ENCODE measurements at regions not wholly inside any gene's neighbourhood (a gene's known extent, or its start where the extent isn't known, plus 50 kb on each side); places are given as distances from the start of the nearest gene placed in this dataset.
A peak's percentile ranks its signal among the peaks of the same experiment; 100 is the strongest.

DNA sequence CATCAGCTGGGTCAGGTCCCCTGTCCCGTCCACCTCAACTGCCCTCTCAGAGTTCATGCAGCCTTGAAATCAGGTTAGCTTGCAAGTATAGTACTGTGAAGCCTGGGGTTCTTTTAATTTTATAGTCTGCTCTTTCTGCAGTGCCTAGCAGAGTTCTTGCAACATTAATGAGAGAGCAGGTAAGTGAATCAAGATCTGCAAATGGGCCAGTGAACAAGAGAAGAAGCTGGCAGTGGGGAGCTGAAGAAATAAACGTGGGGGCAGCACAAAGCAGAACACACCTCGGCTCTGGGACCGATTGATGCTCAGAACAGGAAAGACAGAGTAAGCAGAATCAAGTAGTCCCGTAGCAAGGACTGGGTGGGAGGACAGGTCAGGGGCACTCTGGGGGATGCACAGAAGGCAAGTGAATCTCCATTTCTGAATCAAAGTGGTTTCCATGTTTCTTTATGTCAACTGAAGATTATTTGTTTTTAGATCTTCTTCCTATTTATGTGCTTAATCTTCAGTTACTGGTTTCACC lies 675.5 kb downstream of the RNF144A start:
- DNase-seq: no peak

DNA sequence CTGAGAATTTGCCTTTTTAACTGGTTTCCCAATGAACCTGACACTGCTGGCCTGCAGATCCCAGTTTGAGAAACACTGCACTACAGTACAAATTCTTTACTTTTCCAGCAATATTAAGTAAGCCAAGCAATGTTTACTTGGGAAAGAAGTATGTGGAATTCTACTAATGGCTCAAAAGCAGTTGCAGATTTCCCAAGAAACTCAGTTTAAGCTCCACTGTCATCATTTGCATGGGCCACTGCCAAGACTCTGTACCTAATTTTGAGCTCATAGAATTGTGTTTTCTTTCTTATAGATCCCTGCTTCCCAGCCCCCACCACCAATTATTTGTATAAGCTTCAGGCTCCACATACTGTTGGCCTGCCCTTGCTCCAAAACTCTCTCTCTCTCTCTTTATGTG lies 676.1 kb downstream of the RNF144A start:
- peak in 2 of 3 donors; percentile 7 to 16 for DNase-seq

DNA sequence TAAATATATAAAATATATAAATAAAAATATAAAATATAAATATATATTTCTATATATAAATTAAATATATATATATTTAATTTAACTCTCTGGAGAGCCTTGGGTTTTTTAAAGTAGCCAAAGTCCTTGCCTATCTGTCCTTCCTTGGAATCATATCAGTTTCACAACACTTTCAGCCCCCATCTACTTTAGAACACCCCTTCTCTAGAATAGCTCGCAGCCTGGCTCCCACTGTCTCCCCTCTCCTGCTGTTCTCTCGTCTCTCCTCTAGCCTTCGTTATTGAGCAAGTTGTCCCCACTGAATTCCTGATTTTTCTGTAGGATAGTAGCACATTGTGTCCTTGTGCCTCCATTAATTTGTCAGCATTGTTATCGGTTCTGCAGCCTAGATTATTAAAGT lies 677.0 kb downstream of the RNF144A start:
- DNase-seq: no peak

DNA sequence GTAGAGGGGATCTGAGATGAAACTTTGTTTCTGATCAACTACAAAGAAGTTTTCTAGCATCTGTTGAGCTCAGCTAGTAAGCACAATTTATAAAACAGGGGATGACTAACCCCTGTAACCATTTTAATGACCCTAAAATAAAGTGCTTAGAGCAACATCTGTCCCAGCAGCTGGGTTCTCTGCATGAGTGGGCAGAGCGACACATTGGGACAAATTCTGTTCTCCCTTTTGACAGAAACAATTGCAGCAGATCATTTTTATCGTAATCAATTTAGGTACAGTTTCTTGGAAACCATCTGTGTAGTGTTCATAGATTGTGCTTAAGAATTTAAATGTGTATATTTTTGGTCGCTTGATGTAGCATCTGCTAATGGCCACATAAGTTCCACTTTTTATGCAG lies 678.0 kb downstream of the RNF144A start:
- no peak for DNase-seq

DNA sequence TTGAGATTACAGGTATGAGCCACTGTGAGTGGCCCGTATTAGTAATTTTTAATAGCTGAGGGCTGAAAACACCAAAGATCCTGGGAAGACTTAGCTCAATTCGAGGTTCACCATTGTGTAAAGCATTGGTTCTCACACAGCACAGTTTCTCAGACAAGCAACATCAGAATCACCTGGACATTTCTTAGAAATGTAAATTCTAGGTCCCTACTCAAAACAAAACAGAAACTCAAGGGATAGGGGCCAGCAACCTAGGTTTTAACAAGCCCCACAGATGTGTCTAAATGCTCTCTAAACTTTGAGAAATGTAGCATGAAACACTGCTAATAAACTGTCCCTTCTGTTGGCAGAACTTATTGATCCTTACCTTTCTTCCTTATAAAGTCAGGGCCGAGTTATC lies 681.2 kb downstream of the RNF144A start:
- DNase-seq: no peak

DNA sequence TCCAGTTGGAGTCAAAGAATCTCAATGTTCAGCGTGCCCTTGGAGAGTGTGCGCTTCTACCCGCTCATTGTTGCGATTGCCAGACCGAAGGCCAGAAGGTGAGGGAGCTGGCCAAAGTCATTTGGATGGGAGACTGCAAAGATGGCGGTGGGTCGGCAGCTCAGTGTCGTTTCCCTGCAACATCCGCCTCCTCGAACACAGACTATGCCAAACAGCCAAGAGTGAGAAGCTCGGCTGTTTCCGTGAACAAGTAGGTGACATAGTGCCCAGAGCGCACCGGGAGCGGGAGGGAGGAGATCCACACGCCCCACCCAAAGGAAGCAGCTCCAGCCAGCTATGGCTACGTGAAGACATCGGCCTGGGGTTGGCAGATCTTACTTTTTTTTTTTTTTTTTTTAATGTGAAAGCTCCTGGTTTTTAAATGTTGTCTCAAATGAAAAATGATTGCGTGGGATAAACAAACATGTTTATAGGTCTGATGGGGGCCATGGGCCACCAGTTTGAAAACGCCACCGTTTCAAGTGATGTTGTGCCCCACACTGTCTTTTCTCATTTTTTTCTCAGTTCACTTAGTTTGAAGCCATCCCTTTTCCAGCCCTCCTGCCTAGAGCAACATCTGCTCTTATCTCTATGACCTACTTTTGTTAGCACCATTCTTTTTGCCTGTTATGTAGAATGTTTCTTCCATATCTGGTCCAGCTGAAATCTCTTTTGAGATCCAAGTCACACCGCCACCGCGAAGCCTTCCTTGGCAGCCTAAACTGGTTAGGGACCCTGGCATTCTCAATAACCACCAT lies 682.4 kb downstream of the RNF144A start:
- DNase-seq: no peak

DNA sequence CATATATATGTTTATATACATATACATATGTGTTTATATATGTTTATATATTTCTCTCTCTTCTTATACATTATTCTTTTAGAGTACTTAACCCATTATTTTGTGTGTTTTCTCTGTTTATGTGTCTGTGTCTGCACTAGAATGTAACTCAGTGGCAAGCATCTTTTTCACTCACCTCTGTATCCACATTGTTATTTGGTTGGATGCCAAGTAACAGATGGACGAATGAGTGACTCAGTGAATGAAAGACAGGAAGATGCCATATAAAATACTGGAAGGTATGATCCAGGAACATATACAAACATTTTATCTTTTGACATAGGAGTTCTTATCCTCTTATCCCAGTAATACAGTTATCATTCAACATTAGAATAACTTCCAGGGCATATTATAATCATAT lies 684.8 kb downstream of the RNF144A start:
- DNase-seq: no peak

DNA sequence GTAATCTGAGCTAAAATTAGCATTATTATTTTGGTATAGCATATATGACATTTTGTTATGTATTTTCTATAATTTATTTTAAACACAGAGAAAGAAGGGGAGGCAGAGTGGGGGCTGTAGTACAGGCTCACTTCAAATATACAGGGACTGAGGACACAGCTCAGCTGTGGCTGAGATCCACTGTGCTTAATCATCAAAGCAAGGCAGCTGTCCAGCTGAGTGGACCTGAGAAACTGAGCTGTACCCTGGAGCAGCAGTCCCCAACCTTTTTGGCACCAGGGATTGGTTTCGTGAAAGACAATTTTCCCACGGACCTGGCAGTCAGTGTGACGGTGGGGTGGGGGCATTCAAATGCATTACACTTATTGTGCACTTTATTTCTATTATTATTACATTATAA lies 687.2 kb downstream of the RNF144A start:
- DNase-seq: no peak

DNA sequence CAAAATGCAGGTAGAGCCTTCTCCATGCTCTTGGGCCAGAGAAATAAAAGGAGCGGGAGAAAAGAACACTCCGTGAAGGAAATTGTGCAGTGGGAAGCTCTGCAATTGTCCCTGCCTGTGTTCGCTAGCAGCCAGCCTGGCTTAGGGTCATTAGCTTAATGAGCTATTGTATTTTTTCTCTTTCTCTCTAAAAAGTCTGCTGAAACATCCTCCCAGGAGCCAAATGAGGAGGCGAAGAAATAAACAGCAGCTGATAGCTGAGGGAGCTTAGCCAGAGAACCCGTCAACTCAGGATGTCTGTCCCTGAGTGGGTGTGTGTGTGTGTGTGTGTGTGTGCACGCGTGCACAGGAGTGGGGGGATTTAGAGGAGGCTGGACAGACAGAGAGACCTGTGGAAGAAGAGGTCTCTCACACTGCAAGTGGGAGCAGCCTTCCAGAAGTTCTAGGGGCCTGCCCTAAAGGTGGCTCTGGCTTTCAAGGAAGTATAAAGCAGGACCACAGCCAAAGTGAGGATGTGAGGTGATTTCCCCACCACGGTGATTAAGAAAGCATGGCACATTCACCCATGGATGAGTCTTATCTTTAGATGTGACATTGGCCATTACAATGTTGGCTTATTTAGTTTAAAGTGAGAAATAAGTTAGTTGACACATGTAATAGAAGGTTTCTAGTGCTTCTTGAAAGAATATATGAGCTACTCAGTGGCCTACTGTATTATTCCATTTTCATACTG lies 690.4 kb downstream of the RNF144A start:
- no peak for DNase-seq

DNA sequence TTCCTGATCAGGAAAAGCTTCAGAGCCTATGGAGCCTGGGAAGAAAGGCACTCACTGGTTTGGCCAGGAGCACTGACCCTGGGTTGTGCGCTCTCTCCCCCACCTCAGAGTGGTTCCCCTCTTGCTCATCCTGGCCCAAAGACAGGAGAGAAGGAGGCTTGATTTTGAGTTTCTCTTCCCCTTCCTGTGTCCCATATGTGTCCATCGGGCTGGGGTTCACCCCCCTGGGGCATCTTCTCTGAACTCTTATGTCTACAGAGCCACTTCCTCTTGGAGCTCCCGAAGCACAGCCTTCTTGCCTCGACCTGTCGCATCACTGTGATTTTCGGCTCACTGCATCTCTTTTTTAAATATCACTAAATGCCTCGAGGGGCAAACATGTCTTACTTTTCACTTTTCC lies 692.3 kb downstream of the RNF144A start:
- DNase-seq: no peak

DNA sequence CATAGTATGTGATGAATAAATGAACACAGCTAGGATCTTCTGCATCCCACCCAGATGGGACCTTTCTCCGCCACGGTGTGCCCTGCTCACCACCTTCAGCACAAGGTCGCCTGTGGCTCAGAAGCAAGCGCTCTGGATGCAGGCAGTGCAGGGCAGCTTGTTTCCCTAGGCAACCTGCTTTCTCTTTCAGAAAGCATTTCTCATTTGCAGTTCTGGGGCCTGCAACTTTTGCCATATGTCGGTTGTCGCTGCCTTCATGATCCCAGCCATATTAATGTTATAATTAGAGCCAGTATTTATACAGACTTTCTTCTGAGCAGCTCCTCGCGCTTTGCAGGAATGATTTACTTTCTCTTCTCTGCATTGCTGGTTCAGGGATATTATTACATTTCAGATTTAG lies 692.8 kb downstream of the RNF144A start:
- no peak for DNase-seq

DNA sequence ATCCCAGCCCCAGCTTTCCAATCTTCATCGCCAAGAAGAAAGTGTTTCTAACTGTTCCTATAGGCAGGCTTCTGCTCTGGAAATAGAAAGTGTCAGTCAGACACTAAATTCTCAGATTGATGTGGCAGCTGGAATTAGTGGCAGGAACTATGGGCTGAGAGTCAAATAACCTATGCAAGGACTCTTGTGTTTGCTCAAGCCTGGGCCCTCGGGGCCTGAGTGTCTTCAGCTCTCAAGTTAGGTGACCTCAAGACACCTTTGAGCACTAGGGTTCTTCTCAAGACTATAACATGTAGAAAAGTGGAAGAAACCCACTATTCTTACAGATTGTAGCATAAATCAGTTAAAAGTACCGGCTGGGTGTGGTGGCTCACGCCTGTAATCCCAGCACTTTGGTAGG lies 694.5 kb downstream of the RNF144A start:
- DNase-seq: no peak

DNA sequence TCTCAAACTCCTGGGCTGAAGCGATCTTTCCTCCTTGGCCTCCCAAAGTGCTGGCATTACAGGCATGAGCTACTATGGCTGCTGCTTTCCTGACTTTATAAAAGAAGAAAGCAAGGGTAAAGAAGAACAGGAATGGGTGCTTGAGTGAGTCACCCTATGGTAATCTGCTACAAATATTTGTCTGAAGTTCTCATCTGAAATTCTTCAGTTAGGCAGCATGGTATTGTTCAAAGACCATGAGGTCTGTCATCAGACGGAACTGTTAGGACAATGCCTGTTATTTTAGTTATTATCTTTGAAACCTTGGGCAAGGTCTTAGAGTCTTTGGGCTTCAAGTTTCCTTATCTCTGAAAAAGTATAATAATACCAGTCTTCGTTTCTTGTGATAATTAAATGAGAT lies 695.8 kb downstream of the RNF144A start:
- peak in 1 of 3 donors; percentile 18 for DNase-seq

DNA sequence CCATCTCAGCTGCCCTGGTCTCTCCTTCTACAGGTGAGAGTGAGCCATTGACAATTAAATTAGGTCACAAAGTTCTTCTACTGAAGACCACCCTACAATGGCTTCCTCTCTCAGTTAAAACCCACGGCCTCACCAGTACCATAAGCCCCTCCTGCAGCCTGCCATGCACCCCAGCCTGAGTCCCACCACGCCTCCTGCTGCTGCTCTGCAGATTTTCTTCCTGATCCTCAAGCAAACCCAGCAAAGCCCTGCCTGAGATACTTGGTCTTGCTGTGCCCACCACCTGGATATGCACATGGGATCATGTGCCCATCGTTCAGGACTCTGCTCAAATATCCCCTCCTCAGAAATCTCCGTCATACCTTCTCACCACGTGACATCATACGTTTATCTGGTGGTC lies 696.6 kb downstream of the RNF144A start:
- no peak for DNase-seq

DNA sequence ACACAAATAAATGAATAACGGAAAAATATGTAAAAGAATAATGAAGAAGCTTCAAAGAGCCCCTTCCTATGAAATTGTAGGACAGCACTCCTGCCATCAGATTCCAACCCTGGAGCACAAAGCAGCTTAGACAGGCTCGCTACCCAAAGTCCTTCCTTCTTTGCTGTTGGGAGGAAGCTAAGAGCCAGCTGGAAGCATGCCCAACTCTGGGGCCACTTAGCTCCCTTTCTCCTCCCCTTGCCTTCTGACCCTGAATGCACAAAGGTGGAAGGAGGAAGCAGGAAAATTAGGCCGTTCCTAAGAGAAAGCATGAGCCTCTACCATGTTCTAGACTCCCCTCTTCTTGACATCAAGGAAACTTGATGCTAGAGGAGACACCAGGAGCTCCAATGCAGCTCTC lies 700.8 kb downstream of the RNF144A start:
- no peak for DNase-seq

DNA sequence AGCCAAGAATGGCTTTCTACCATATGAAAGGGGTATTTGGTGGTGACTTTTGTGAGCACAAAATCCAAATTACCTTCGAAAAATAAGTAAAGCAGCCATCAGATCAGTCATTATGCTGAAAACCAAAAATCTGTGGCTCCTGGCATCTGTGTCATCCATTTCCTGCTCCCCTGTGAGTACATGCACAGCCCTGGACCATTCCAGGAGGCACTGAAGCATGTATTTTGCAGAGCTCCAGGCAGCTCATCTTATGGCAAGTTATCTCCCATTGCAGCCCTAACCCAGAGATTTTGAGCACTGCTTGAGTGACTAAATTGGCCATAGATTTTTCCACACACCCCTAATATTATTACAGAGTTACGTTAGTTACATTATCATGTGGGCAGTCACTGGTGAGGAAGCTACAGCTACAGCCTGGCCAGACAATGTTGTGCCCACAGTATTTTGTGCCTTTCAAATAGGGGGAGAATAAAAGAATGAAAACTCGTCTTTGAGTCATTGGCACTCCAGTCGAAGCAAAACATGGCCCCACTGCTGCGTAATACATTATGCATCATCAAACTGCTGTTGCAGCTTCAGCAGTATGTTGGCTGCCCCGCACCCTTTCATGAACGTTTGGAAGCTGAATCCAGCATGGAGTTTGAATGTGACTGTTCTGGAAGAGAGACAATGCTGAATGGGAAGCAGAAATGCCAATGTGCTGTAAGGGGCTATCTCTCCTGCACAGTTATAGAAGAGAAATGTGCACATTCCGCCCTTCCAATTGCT lies 702.2 kb downstream of the RNF144A start:
- DNase-seq: no peak

DNA sequence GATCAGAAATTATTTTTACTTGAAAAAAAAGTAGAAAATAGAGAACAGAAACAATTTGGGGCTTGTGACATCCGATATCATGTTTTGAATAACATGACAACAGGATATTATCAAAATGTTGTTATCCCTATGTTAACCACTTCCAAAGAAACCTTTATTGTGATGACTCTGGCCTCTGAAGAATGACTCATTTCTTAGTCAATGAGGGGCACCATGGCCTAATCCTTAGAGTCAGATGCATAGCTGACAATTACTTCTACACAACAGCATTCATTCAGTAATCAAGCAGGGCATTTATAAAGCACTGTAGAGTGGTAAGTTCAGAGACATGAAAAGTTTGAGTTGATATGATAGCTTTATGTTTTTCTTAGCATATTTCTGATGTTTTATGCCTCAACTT lies 703.0 kb downstream of the RNF144A start:
- DNase-seq: no peak

DNA sequence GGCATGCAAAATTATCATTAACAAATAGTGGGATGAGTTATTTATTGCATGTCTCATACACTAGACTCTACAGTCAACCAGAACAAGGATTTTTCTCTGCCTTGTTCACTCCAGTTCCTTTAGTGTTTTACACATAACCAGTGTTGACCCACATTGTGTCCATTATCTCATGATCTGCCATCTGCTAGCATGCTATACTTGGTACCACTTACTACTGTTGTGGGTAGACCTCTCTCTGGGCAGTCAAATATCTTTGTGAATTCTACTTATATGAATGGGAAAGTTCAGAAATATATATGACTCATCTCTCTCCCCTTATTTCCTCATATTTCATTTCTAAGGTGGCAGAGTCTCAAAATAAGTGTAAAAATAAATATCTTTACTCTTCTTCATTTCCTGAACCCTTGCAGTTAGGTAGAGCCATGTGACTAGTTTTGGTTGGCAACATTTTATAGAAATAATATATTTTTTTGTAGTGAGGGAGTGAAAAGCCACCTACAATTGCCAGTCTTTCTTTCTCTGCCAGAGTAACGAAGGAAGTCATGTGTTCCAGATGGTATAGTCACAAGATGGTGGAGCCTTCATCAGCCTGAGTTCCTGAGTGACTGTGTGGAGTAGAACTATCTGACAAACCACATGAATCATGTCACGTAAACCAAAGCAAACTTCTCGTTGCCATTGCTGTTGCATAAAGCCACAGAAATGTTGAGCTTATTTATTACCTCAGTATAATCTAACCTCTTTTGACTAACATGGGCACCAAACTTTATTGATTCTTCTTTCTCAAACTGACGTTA lies 704.0 kb downstream of the RNF144A start:
- no peak for DNase-seq

DNA sequence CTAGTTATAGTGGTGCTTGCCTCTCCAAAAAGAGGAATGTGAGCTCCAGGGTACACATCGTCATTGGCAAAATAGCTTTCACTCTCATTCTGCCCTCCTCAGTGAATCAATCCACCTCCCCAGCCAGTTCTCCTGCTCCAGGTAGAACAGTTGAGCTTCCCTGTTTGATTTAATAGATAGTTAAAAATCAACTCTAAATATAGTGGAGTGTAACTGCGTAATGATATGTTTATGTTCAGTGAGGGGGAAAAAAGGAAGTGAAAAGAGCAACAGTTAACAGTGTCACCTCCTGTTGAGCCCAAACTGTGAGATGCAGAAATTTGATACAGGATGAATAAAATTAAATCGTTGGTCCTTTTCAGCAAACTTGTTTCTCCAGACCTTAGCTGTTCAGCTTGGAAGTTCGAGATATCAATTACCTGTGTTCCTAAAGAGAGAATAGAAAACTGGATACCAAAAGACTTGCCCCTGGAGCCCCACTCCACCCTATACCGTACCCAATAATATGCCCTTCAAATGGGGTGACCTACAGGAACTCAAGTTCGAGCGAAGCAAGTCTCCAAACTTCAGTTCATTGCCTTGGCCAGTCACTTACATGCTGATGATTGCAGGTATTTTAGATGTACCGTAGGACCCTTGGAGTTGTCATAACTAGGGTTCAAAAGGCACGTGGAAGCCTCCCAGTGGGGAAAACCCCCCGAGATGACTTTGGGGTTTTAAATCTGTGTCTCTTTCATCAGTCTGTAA lies 708.4 kb downstream of the RNF144A start:
- no peak for DNase-seq

DNA sequence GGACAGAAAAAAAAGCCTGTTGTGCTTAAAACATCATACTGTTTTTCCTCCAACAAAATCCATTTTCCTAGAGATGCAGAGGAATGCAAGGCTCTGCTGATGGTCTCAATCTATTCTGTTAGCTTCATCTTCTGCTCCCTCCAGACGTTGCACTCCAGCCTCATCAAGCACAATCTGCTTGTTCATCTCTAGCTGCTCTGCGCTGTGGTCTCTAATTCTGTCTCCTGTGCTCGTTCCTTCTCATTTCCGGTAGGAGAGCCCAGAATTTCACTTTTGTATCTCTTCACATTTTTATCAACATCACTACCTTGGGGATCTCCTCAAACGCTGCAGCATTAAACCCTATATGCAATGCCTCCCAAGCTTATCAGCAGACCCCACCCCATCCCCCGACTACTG lies 708.9 kb downstream of the RNF144A start:
- DNase-seq: no peak

DNA sequence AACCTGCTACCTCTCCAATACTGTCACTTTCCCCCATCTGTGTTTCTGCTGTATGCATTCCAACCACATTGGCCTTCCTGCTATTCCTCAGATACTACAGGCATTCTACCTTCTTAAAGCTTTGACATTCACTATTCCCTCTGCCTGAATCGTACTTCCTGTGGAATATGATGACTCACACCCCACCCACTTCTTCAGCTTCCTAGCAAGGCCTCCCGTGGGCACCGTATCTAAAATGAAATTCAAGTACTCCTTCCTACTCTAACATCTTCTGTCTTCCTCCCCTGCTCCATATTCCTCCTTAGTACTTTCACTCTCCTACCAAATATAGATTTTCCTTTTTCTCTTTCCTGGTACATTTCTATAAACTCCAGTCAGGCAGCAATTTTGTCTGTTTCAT lies 710.4 kb downstream of the RNF144A start:
- DNase-seq: no peak
